ENCODE measurements at regions not wholly inside any gene's neighbourhood (a gene's known extent, or its start where the extent isn't known, plus 50 kb on each side); places are given as distances from the start of the nearest gene placed in this dataset.
"Not testable (repeated sequence)": the region's sequence is repeated elsewhere in the genome, so short reads cannot be mapped to it uniquely, and the experiment has no call there.

GRCh38 chr3:70450220-70450619 lies 137.8 kb upstream of the MDFIC2 start:
- H3K27me3 Mint-ChIP-seq, result peaks cover 11% of the 10 kb centered on the region
- not testable (repeated sequence) for H3K9me3 Mint-ChIP-seq, H3K4me3 Mint-ChIP-seq, H3K4me1 Mint-ChIP-seq, H3K27ac Mint-ChIP-seq, H3K36me3 Mint-ChIP-seq, ATAC-seq

- not testable (repeated sequence) for H3K4me1 Mint-ChIP-seq, ATAC-seq, H3K9me3 Mint-ChIP-seq, H3K4me3 Mint-ChIP-seq, H3K36me3 Mint-ChIP-seq, H3K27ac Mint-ChIP-seq
- H3K27me3 Mint-ChIP-seq, result peaks cover 29% of the 10 kb centered on the region
These were observed 123.0 kb upstream of the MDFIC2 start for GRCh38 chr3:70435422-70435821.

GRCh38 chr3:70433091-70433490 lies 120.7 kb upstream of the MDFIC2 start:
- no peak overlapping the region for H3K27ac Mint-ChIP-seq
- no peaks in the 10 kb centered on the region for H3K9me3 Mint-ChIP-seq
- ATAC-seq, result no peak
- no peaks in the 10 kb centered on the region for H3K4me1 Mint-ChIP-seq
- no peak overlapping the region for H3K4me3 Mint-ChIP-seq
- H3K27me3 Mint-ChIP-seq, result peaks cover 29% of the 10 kb centered on the region
- H3K36me3 Mint-ChIP-seq, result no peaks in the 10 kb centered on the region

- Mint-ChIP-seq H3K36me3 (no peaks in the 10 kb centered on the region), H3K4me3 (no peak overlapping the region), H3K9me3 (no peaks in the 10 kb centered on the region), H3K27me3 (peaks cover 22% of the 10 kb centered on the region), H3K27ac (no peak overlapping the region), H3K4me1 (no peaks in the 10 kb centered on the region)
- ATAC-seq, result no peak
These were observed 119.5 kb upstream of the MDFIC2 start for GRCh38 chr3:70431911-70432310.

- Mint-ChIP-seq H3K9me3 (no peaks in the 10 kb centered on the region), H3K4me1 (no peaks in the 10 kb centered on the region), H3K27ac (no peak overlapping the region), H3K36me3 (no peaks in the 10 kb centered on the region), H3K4me3 (no peak overlapping the region), H3K27me3 (no peaks in the 10 kb centered on the region)
- no peak for ATAC-seq
These were observed 113.6 kb upstream of the MDFIC2 start for GRCh38 chr3:70426071-70426470.

GRCh38 chr3:70421506-70421905 lies 109.1 kb upstream of the MDFIC2 start:
- Mint-ChIP-seq H3K27ac (no peak overlapping the region), H3K27me3 (no peaks in the 10 kb centered on the region), H3K9me3 (peaks cover 5% of the 10 kb centered on the region), H3K4me1 (no peaks in the 10 kb centered on the region), H3K4me3 (no peak overlapping the region), H3K36me3 (no peaks in the 10 kb centered on the region)
- no peak for ATAC-seq

GRCh38 chr3:70409018-70409417 lies 96.6 kb upstream of the MDFIC2 start:
- no peaks in the 10 kb centered on the region for H3K27me3 Mint-ChIP-seq
- no peaks in the 10 kb centered on the region for H3K4me1 Mint-ChIP-seq
- ATAC-seq, result no peak
- H3K4me3 Mint-ChIP-seq, result no peak overlapping the region
- H3K36me3 Mint-ChIP-seq, result no peaks in the 10 kb centered on the region
- peaks cover 20% of the 10 kb centered on the region for H3K9me3 Mint-ChIP-seq
- H3K27ac Mint-ChIP-seq, result no peak overlapping the region

- no peak for ATAC-seq
- Mint-ChIP-seq H3K27me3 (no peaks in the 10 kb centered on the region), H3K4me1 (no peaks in the 10 kb centered on the region), H3K27ac (no peak overlapping the region), H3K9me3 (peaks cover 3% of the 10 kb centered on the region), H3K4me3 (no peak overlapping the region), H3K36me3 (no peaks in the 10 kb centered on the region)
These were observed 87.8 kb upstream of the MDFIC2 start for GRCh38 chr3:70400194-70400593.

GRCh38 chr3:70393881-70394612 lies 81.6 kb upstream of the MDFIC2 start:
- Mint-ChIP-seq H3K27ac (no peak overlapping the region), H3K4me1 (no peaks in the 10 kb centered on the region), H3K9me3 (no peaks in the 10 kb centered on the region), H3K27me3 (no peaks in the 10 kb centered on the region), H3K36me3 (no peaks in the 10 kb centered on the region), H3K4me3 (no peak overlapping the region)
- no peak for ATAC-seq

GRCh38 chr3:70392227-70392626 lies 79.8 kb upstream of the MDFIC2 start:
- no peak overlapping the region for H3K4me3 Mint-ChIP-seq
- ATAC-seq, result no peak
- H3K27me3 Mint-ChIP-seq, result no peaks in the 10 kb centered on the region
- no peaks in the 10 kb centered on the region for H3K36me3 Mint-ChIP-seq
- H3K4me1 Mint-ChIP-seq, result no peaks in the 10 kb centered on the region
- H3K9me3 Mint-ChIP-seq, result no peaks in the 10 kb centered on the region
- H3K27ac Mint-ChIP-seq, result no peak overlapping the region

GRCh38 chr3:70387889-70388288 lies 75.5 kb upstream of the MDFIC2 start:
- ATAC-seq, result no peak
- no peaks in the 10 kb centered on the region for H3K4me1 Mint-ChIP-seq
- no peak overlapping the region for H3K27ac Mint-ChIP-seq
- H3K27me3 Mint-ChIP-seq, result no peaks in the 10 kb centered on the region
- no peaks in the 10 kb centered on the region for H3K36me3 Mint-ChIP-seq
- H3K9me3 Mint-ChIP-seq, result no peaks in the 10 kb centered on the region
- H3K4me3 Mint-ChIP-seq, result no peak overlapping the region

GRCh38 chr3:70386846-70387245 lies 74.4 kb upstream of the MDFIC2 start:
- Mint-ChIP-seq H3K27ac (no peak overlapping the region), H3K36me3 (no peaks in the 10 kb centered on the region), H3K27me3 (no peaks in the 10 kb centered on the region), H3K4me3 (no peak overlapping the region), H3K4me1 (no peaks in the 10 kb centered on the region), H3K9me3 (no peaks in the 10 kb centered on the region)
- ATAC-seq, result no peak

- no peak for ATAC-seq
- no peaks in the 10 kb centered on the region for H3K4me1 Mint-ChIP-seq
- no peaks in the 10 kb centered on the region for H3K9me3 Mint-ChIP-seq
- H3K36me3 Mint-ChIP-seq, result no peaks in the 10 kb centered on the region
- H3K27me3 Mint-ChIP-seq, result peaks cover 5% of the 10 kb centered on the region
- no peak overlapping the region for H3K4me3 Mint-ChIP-seq
- no peak overlapping the region for H3K27ac Mint-ChIP-seq
These were observed 73.6 kb upstream of the MDFIC2 start for GRCh38 chr3:70386043-70386442.

- H3K27ac Mint-ChIP-seq, result no peak overlapping the region
- no peaks in the 10 kb centered on the region for H3K4me1 Mint-ChIP-seq
- no peak overlapping the region for H3K4me3 Mint-ChIP-seq
- ATAC-seq, result no peak
- H3K36me3 Mint-ChIP-seq, result no peaks in the 10 kb centered on the region
- H3K9me3 Mint-ChIP-seq, result no peaks in the 10 kb centered on the region
- H3K27me3 Mint-ChIP-seq, result peaks cover 8% of the 10 kb centered on the region
These were observed 71.0 kb upstream of the MDFIC2 start for GRCh38 chr3:70383360-70383831.

- no peak for ATAC-seq
- no peaks in the 10 kb centered on the region for H3K36me3 Mint-ChIP-seq
- H3K4me1 Mint-ChIP-seq, result no peaks in the 10 kb centered on the region
- H3K27me3 Mint-ChIP-seq, result no peaks in the 10 kb centered on the region
- H3K27ac Mint-ChIP-seq, result no peak overlapping the region
- H3K9me3 Mint-ChIP-seq, result peaks cover 10% of the 10 kb centered on the region
- H3K4me3 Mint-ChIP-seq, result no peak overlapping the region
These were observed 61.7 kb upstream of the MDFIC2 start for GRCh38 chr3:70374179-70374578.
